Endothelial cell of umbilical vein (primary cell): ENCODE measurements at regions not wholly inside any gene's neighbourhood (a gene's known extent, or its start where the extent isn't known, plus 50 kb on each side); places are given as distances from the start of the nearest gene placed in this dataset.

Experiments used
- BruUV-seq: library from RNA; stranded (reverse); fragments of 400-500 nt; replicated peaks from 2 replicates; lab custom pipeline; 2021; lab: Mats Ljungman, UMichigan
- CTCF ChIA-PET: fragments of 300-600, 350-600 bp; sonication (Branson Sonifier 250); formaldehyde crosslinking; loops from one replicate; lab custom pipeline; 2021; ENCODE audit warnings: antibody characterized with exemption, inconsistent platforms; lab: Charles Lee
- POLR2A ChIA-PET: fragments of 300-600, 350-600 bp; sonication (Branson Sonifier 250); formaldehyde crosslinking; loops from one replicate; lab custom pipeline; 2021; ENCODE audit warnings: antibody characterized with exemption, inconsistent platforms; lab: Charles Lee
- DNase-seq: peaks from one replicate; pipeline ENCODE4 v3.0.0-alpha.2; 2011; ENCODE audit warnings: low read depth, low spot score
- FAIRE-seq: peaks from 2 replicates; lab custom pipeline; 2011; peaks lifted over from hg19 to GRCh38; lab: Jason Lieb, UNC
- H2AFZ ChIP-seq: 2 replicates; pipeline ENCODE4 v1.6.0; 2012; ENCODE audit warnings: low read depth, low read length, control low read depth, inconsistent platforms
- H3K27ac ChIP-seq: 2 replicates; pipeline ENCODE4 v1.5.1; 2011; ENCODE audit warnings: low read depth, mild to moderate bottlenecking, control low read depth, low read length, moderate library complexity; ENCODE audit not compliant: insufficient read depth
- H3K27me3 ChIP-seq, 2 experiments: 2 replicates each; pipeline versions ENCODE4 v1.6.0 to v1.6.1; 2011; ENCODE audit warnings: low read length in 2 of 2, mixed read lengths in 1 of 2; ENCODE audit not compliant: control insufficient read depth in 2 of 2, insufficient read depth in 2 of 2
- H3K36me3 ChIP-seq, 2 experiments: 2 replicates in 1 of 2; 3 replicates in 1 of 2; pipeline ENCODE4 v1.5.1; 2011; ENCODE audit warnings: low read length in 2 of 2, mild to moderate bottlenecking in 1 of 2, moderate library complexity in 1 of 2; ENCODE audit not compliant: control insufficient read depth in 2 of 2, insufficient read depth in 2 of 2; ENCODE audit errors: extremely low read depth in 1 of 2
- H3K4me1 ChIP-seq: 3 replicates; pipeline ENCODE4 v1.5.1; 2011; ENCODE audit warnings: mild to moderate bottlenecking, low read length; ENCODE audit not compliant: control insufficient read depth, insufficient read depth; ENCODE audit errors: extremely low read depth
- H3K4me2 ChIP-seq: 2 replicates; pipeline ENCODE4 v1.6.1; 2011; ENCODE audit warnings: low read length, control low read depth, mixed read lengths; ENCODE audit not compliant: insufficient read depth
- H3K4me3 ChIP-seq, 3 experiments: fragments of 200-600 bp in 1 of 3; sonication (generic), shearing (Covaris generic) in 1 of 3; replicated peaks in 1 of 3; 2 replicates each; pipeline ENCODE4 v1.5.1; 2011 to 2016; ENCODE audit warnings: control low read depth in 3 of 3, low read length in 3 of 3, mild to moderate bottlenecking in 2 of 3, inconsistent platforms in 1 of 3, low read depth in 1 of 3, moderate library complexity in 1 of 3; ENCODE audit not compliant: insufficient read depth in 1 of 3
- H3K79me2 ChIP-seq: 2 replicates; pipeline ENCODE4 v1.6.0; 2012; ENCODE audit warnings: low read length, inconsistent platforms; ENCODE audit not compliant: control insufficient read depth, insufficient read depth
- H3K9ac ChIP-seq: replicated peaks from 2 replicates; pipeline ENCODE3; 2011; ENCODE audit warnings: low read length, control low read depth; ENCODE audit not compliant: insufficient read depth; ENCODE audit errors: extremely low read depth
- H3K9me1 ChIP-seq: replicated peaks from 3 replicates; pipeline ENCODE4 v1.6.0; 2011; ENCODE audit warnings: mild to moderate bottlenecking, low read length; ENCODE audit not compliant: control insufficient read depth, insufficient read depth; ENCODE audit errors: extremely low read depth
- H3K9me3 ChIP-seq: replicated peaks from 2 replicates; pipeline ENCODE4 v1.5.1; 2012; ENCODE audit warnings: low read length, inconsistent platforms; ENCODE audit not compliant: control insufficient read depth, insufficient read depth
- H4K20me1 ChIP-seq: replicated peaks from 2 replicates; pipeline ENCODE3; 2011; ENCODE audit warnings: mild to moderate bottlenecking, low read length; ENCODE audit not compliant: control insufficient read depth, insufficient read depth; ENCODE audit errors: extremely low read depth
- CTCF ChIP-seq, 2 donors: IDR thresholded peaks; 1 replicate in 1 of 2; 2 replicates in 1 of 2; pipeline ENCODE4 v1.5.1; 2011; ENCODE audit warnings: low read length in 2 of 2, mild to moderate bottlenecking in 2 of 2, moderate library complexity in 2 of 2, control low read depth in 1 of 2, inconsistent platforms in 1 of 2, low read depth in 1 of 2; ENCODE audit not compliant: insufficient read depth in 1 of 2; ENCODE audit errors: extremely low read depth in 1 of 2
- EZH2 ChIP-seq: IDR thresholded peaks from 2 replicates; pipeline ENCODE4 v1.6.1; 2012; ENCODE audit warnings: borderline replicate concordance, low read depth, mild to moderate bottlenecking, moderate library complexity, low read length, inconsistent platforms; ENCODE audit not compliant: severe bottlenecking
- FOS ChIP-seq: IDR thresholded peaks from 2 replicates; pipeline ENCODE4 v1.6.1; 2011; ENCODE audit warnings: mild to moderate bottlenecking, low read length, moderate library complexity, borderline replicate concordance; ENCODE audit not compliant: insufficient read depth
- GATA2 ChIP-seq: IDR thresholded peaks from 2 replicates; pipeline ENCODE4 v1.7.0; 2011; ENCODE audit warnings: low read depth, mild to moderate bottlenecking, moderate library complexity, mixed read lengths, low read length; ENCODE audit not compliant: insufficient read length, insufficient read depth
- JUN ChIP-seq: IDR thresholded peaks from 2 replicates; pipeline ENCODE4 v1.6.1; 2011; ENCODE audit warnings: borderline replicate concordance, low read depth; ENCODE audit not compliant: insufficient read length, insufficient read depth
- MYC ChIP-seq: IDR thresholded peaks from one replicate; pipeline ENCODE4 v1.6.1; 2011; ENCODE audit warnings: mild to moderate bottlenecking, low read depth, low read length
- POLR2A ChIP-seq: IDR thresholded peaks from 2 replicates; pipeline ENCODE4 v1.6.1; 2012; ENCODE audit warnings: low read depth, mild to moderate bottlenecking, control low read depth, low read length
- POLR2AphosphoS5 ChIP-seq: IDR thresholded peaks from 2 replicates; pipeline ENCODE4 v1.6.1; 2012; ENCODE audit warnings: low read depth, mild to moderate bottlenecking, control low read depth, low read length, moderate library complexity; ENCODE audit not compliant: insufficient read depth
- dilution Hi-C: fragments of 300-500 bp; cut with MboI; formaldehyde crosslinking; loops from one replicate; pipeline ENCODE4 v1.15.0; 2019; ENCODE audit warnings: low sequenced_read_pairs; ENCODE audit not compliant: extremely low pct_ligation_motif_present
- intact Hi-C: fragments of 100-400 bp; cut with micrococcal nuclease; formaldehyde crosslinking; loops from one replicate; pipeline ENCODE4 v1.10.0; 2022
- TF ChIP-seq, protein P1 (sequence below): IDR thresholded peaks from 2 replicates; pipeline ENCODE4 v1.6.1; 2011; ENCODE audit not compliant: insufficient read depth, insufficient read length

GRCh38 chr6:132228894-132229293 is 172.4 kb downstream of the MOXD1 start:
- no peak overlapping the region for H2AFZ ChIP-seq
- DNase-seq (no peak), FAIRE-seq (no peak)
- no peak overlapping the region for H3K4me2 ChIP-seq
- H3K9me1 ChIP-seq = no peaks in the 10 kb centered on the region
- CTCF ChIA-PET = interaction anchor here (1.1 to 3.4 kb wide), 3 partner anchors 10 to 14 kb away, joined by 4 to 19 read pairs (median 5); no protein-coding TSS in a partner anchor
- no TSS peak for BruUV-seq
- intact Hi-C loops (no loop called here), dilution Hi-C loops (no loop called here)
- POLR2A ChIA-PET = no interaction called here
- no peaks in the 10 kb centered on the region for H3K4me1 ChIP-seq
- TF ChIP-seq EZH2 (no peak), GATA2 (no peak), FOS (no peak), POLR2AphosphoS5 (no peak), CTCF (IDR thresholded peaks at IDR 0.05; ENCODE audit: extremely low read depth in 1 of 2, insufficient read depth in 1 of 2, low read depth in 1 of 2, low read length in 2 of 2) (no peak), POLR2A (no peak), JUN (no peak), MYC (no peak)
- TF ChIP-seq, protein P1, sequence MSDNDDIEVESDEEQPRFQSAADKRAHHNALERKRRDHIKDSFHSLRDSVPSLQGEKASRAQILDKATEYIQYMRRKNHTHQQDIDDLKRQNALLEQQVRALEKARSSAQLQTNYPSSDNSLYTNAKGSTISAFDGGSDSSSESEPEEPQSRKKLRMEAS = no peak
- no peak overlapping the region for H3K9ac ChIP-seq
- no peaks in the 10 kb centered on the region for H3K79me2 ChIP-seq
- H3K27ac ChIP-seq = no peak overlapping the region
- no peaks in the 10 kb centered on the region for H3K36me3 ChIP-seq
- H3K27me3 ChIP-seq = no peaks in the 10 kb centered on the region
- no peaks in the 10 kb centered on the region for H3K9me3 ChIP-seq
- H3K4me3 ChIP-seq = no peak overlapping the region
- H4K20me1 ChIP-seq = no peaks in the 10 kb centered on the region
